Gastrocnemius medialis (tissue), 4 donors: ENCODE measurements at regions not wholly inside any gene's neighbourhood (a gene's known extent, or its start where the extent isn't known, plus 50 kb on each side); places are given as distances from the start of the nearest gene placed in this dataset.

Experiments used
- POLR2A ChIP-seq, 2 donors: fragments of 450-650 bp; IDR thresholded peaks; one replicate each; pipeline ENCODE4 v1.6.1; 2017; ENCODE audit warnings: antibody characterized with exemption in 2 of 2, mild to moderate bottlenecking in 2 of 2, moderate library complexity in 2 of 2
- TF ChIP-seq, protein P1 (sequence below), 5 experiments: fragments of 450-650 bp in 3 of 5; fragments of 200-600 bp in 2 of 5; sonication (generic) in 2 of 5; IDR thresholded peaks in 4 of 5; conservative IDR thresholded peaks in 1 of 5; 1 replicate in 4 of 5; 2 replicates in 1 of 5; pipeline ENCODE4 v1.5.1; 2016 to 2019; ENCODE audit warnings: antibody characterized with exemption in 5 of 5, mild to moderate bottlenecking in 3 of 5, moderate library complexity in 3 of 5

DNA sequence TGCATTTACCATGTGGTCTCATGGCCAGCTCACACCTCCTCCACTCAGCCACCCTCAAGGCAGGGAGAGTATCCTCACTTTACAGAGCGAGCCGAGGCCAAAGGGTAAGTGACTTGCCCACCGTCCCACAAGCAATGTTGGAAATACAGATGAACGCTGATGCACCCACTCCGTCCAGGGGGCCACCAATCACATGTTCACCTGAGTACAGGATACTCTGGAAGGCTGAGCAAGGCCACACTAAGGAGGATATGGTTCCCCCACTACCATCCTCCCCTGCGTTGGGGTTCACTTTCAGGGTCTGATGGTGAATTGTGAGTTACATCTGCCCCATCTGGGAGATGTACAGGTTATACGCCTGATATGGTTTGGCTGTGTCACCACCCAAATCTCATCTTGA, 128.8 kb downstream of the ATPSCKMT start:
- no peak for TF ChIP-seq POLR2A (IDR thresholded peaks at IDR 0.05)
- TF ChIP-seq, protein P1, sequence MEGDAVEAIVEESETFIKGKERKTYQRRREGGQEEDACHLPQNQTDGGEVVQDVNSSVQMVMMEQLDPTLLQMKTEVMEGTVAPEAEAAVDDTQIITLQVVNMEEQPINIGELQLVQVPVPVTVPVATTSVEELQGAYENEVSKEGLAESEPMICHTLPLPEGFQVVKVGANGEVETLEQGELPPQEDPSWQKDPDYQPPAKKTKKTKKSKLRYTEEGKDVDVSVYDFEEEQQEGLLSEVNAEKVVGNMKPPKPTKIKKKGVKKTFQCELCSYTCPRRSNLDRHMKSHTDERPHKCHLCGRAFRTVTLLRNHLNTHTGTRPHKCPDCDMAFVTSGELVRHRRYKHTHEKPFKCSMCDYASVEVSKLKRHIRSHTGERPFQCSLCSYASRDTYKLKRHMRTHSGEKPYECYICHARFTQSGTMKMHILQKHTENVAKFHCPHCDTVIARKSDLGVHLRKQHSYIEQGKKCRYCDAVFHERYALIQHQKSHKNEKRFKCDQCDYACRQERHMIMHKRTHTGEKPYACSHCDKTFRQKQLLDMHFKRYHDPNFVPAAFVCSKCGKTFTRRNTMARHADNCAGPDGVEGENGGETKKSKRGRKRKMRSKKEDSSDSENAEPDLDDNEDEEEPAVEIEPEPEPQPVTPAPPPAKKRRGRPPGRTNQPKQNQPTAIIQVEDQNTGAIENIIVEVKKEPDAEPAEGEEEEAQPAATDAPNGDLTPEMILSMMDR (IDR thresholded peaks at IDR 0.05 in 4 of 5, conservative IDR thresholded peaks at IDR 0.05 in 1 of 5) = no peak
